ENCODE measurements at regions not wholly inside any gene's neighbourhood (a gene's known extent, or its start where the extent isn't known, plus 50 kb on each side); places are given as distances from the start of the nearest gene placed in this dataset.

GRCh38 chr2:181253438-181253837 lies 203.7 kb upstream of the ITGA4 start:
- H3K4me3 ChIP-seq (ENCODE audit: low read depth, low read length): no peak overlapping the region
- POLR2A ChIA-PET: no interaction called here
- CTCF ChIA-PET: no interaction called here
- no peak for DNase-seq (ENCODE audit: low read depth, low spot score)
- TF ChIP-seq, protein P1, sequence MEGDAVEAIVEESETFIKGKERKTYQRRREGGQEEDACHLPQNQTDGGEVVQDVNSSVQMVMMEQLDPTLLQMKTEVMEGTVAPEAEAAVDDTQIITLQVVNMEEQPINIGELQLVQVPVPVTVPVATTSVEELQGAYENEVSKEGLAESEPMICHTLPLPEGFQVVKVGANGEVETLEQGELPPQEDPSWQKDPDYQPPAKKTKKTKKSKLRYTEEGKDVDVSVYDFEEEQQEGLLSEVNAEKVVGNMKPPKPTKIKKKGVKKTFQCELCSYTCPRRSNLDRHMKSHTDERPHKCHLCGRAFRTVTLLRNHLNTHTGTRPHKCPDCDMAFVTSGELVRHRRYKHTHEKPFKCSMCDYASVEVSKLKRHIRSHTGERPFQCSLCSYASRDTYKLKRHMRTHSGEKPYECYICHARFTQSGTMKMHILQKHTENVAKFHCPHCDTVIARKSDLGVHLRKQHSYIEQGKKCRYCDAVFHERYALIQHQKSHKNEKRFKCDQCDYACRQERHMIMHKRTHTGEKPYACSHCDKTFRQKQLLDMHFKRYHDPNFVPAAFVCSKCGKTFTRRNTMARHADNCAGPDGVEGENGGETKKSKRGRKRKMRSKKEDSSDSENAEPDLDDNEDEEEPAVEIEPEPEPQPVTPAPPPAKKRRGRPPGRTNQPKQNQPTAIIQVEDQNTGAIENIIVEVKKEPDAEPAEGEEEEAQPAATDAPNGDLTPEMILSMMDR (IDR thresholded peaks at IDR 0.05; ENCODE audit: insufficient read depth, low read length, missing control alignments): no peak

- no peak for DNase-seq (ENCODE audit: low read depth, low spot score)
- ChIA-PET CTCF (no interaction called here), POLR2A (no interaction called here)
- H3K4me3 ChIP-seq (ENCODE audit: low read depth, low read length): no peak overlapping the region
- TF ChIP-seq, protein P1 (IDR thresholded peaks at IDR 0.05; ENCODE audit: insufficient read depth, low read length, missing control alignments): no peak
Measured at GRCh38 chr2:181255651-181256050, 201.5 kb upstream of the ITGA4 start.

- CTCF ChIA-PET: no interaction called here
Measured at GRCh38 chr2:181258720-181259119, 198.5 kb upstream of the ITGA4 start.

GRCh38 chr2:181262782-181263181 lies 194.4 kb upstream of the ITGA4 start:
- no peak for DNase-seq (ENCODE audit: low read depth, low spot score)
- TF ChIP-seq, protein P1 (IDR thresholded peaks at IDR 0.05; ENCODE audit: insufficient read depth, low read length, missing control alignments): no peak
- POLR2A ChIA-PET: no interaction called here
- CTCF ChIA-PET: no interaction called here
- no peak overlapping the region for H3K4me3 ChIP-seq (ENCODE audit: low read depth, low read length)

More at GRCh38 chr2:181258720-181259119, 198.5 kb upstream of the ITGA4 start:
- peak; percentile 67 for DNase-seq (ENCODE audit: low read depth, low spot score)
- H3K4me3 ChIP-seq (ENCODE audit: low read depth, low read length): no peak overlapping the region
- POLR2A ChIA-PET: no interaction called here
- TF ChIP-seq, protein P1 (IDR thresholded peaks at IDR 0.05; ENCODE audit: insufficient read depth, low read length, missing control alignments): no peak

- TF ChIP-seq, protein P1 (IDR thresholded peaks at IDR 0.05; ENCODE audit: insufficient read depth, low read length, missing control alignments): no peak
- CTCF ChIA-PET: no interaction called here
- POLR2A ChIA-PET: no interaction called here
- no peak overlapping the region for H3K4me3 ChIP-seq (ENCODE audit: low read depth, low read length)
- DNase-seq (ENCODE audit: low read depth, low spot score): no peak
Measured at GRCh38 chr2:181264001-181264400, 193.2 kb upstream of the ITGA4 start.

GRCh38 chr2:181264441-181264840 lies 192.7 kb upstream of the ITGA4 start:
- H3K4me3 ChIP-seq (ENCODE audit: low read depth, low read length): no peak overlapping the region
- TF ChIP-seq, protein P1 (IDR thresholded peaks at IDR 0.05; ENCODE audit: insufficient read depth, low read length, missing control alignments): no peak
- ChIA-PET CTCF (interaction anchor here (0.6 kb wide), 1 partner anchor 34 kb away, joined by 3 read pairs; no protein-coding TSS in a partner anchor), POLR2A (no interaction called here)
- no peak for DNase-seq (ENCODE audit: low read depth, low spot score)
